K562 (cell line): ENCODE measurements at regions not wholly inside any gene's neighbourhood (a gene's known extent, or its start where the extent isn't known, plus 50 kb on each side); places are given as distances from the start of the nearest gene placed in this dataset.

Source experiments
- CCNT2 ChIP-seq: IDR thresholded peaks from 2 replicates; pipeline ENCODE4 v1.6.1; 2011; ENCODE audit warnings: borderline replicate concordance, low read depth, mild to moderate bottlenecking, moderate library complexity, mixed read lengths, low read length; ENCODE audit not compliant: insufficient read length; ENCODE audit errors: extremely low read depth
- CTCF ChIP-seq, 3 experiments: IDR thresholded peaks in 2 of 3; conservative IDR thresholded peaks in 1 of 3; 2 replicates each; pipeline ENCODE4 v1.5.1; 2011 to 2012; ENCODE audit warnings: low read length in 3 of 3, mild to moderate bottlenecking in 3 of 3, control low read depth in 2 of 3, improper control_type of control experiment in 1 of 3, inconsistent platforms in 1 of 3, low read depth in 1 of 3, mixed read lengths in 1 of 3, moderate library complexity in 1 of 3; ENCODE audit not compliant: insufficient read depth in 2 of 3
- FOXJ2 ChIP-seq: fragments of 200-800 bp; sonication (Bioruptor generic); IDR thresholded peaks from 2 replicates; pipeline ENCODE4 v1.6.1; 2016; ENCODE audit warnings: missing genetic modification characterization, missing compliant biosample characterization
- KLF1 ChIP-seq: fragments of 450-650 bp; IDR thresholded peaks from 2 replicates; pipeline ENCODE4 v1.6.1; 2016; ENCODE audit warnings: missing genetic modification characterization, missing compliant biosample characterization
- MCM3 ChIP-seq: fragments of 450-650 bp; IDR thresholded peaks from 2 replicates; pipeline ENCODE4 v1.6.1; 2016
- MEIS2 ChIP-seq: fragments of 450-650 bp; IDR thresholded peaks from 2 replicates; pipeline ENCODE4 v1.6.1; 2014; ENCODE audit warnings: mild to moderate bottlenecking; ENCODE audit not compliant: partially characterized antibody
- NR4A1 ChIP-seq, 2 experiments: fragments of 250-450 bp in 1 of 2; fragments of 450-650 bp in 1 of 2; sonication (Bioruptor Pico) in 1 of 2; IDR thresholded peaks; 2 replicates each; pipeline versions ENCODE4 v1.4.0 to v1.6.1; 2016 to 2020; ENCODE audit warnings: mild to moderate bottlenecking in 2 of 2, missing compliant biosample characterization in 1 of 2, missing genetic modification characterization in 1 of 2, moderate library complexity in 1 of 2
- PBX2 ChIP-seq, 2 experiments: IDR thresholded peaks in 1 of 2; conservative IDR thresholded peaks in 1 of 2; 2 replicates each; pipeline ENCODE4 v1.6.1; 2016; ENCODE audit warnings: low read depth in 2 of 2, mild to moderate bottlenecking in 1 of 2, missing compliant biosample characterization in 1 of 2, missing genetic modification characterization in 1 of 2, moderate library complexity in 1 of 2
- PML ChIP-seq: IDR thresholded peaks from 2 replicates; pipeline ENCODE4 v1.6.1; 2012; ENCODE audit warnings: low read length, inconsistent platforms
- RAD21 ChIP-seq, 2 experiments: fragments of 250-450 bp in 1 of 2; fragments of 450-650 bp in 1 of 2; sonication (Bioruptor Pico) in 1 of 2; formaldehyde crosslinking in 1 of 2; IDR thresholded peaks in 1 of 2; conservative IDR thresholded peaks in 1 of 2; 2 replicates each; pipeline versions ENCODE4 v1.4.0 to v1.8.0; 2020 to 2022; ENCODE audit warnings: mild to moderate bottlenecking in 2 of 2, moderate library complexity in 1 of 2
- RBM14 ChIP-seq: fragments of 200-400 bp; formaldehyde crosslinking; IDR thresholded peaks from 2 replicates; pipeline ENCODE4 v1.6.1; 2018; ENCODE audit warnings: low read depth, mild to moderate bottlenecking, low read length, moderate library complexity, borderline replicate concordance; ENCODE audit not compliant: insufficient read depth
- RFX1 ChIP-seq: fragments of 450-650 bp; IDR thresholded peaks from 2 replicates; pipeline ENCODE4 v1.6.1; 2016; ENCODE audit warnings: mild to moderate bottlenecking, moderate library complexity
- SMC3 ChIP-seq: conservative IDR thresholded peaks from 2 replicates; pipeline ENCODE4 v1.6.1; 2011; ENCODE audit warnings: low read depth, low read length, improper control_type of control experiment; ENCODE audit not compliant: insufficient read depth
- TBL1XR1 ChIP-seq, 2 experiments: IDR thresholded peaks; 2 replicates each; pipeline ENCODE4 v1.6.1; 2012; ENCODE audit warnings: improper control_type of control experiment in 2 of 2, low read length in 2 of 2, mild to moderate bottlenecking in 1 of 2
- TBP ChIP-seq: optimal IDR thresholded peaks from 2 replicates; pipeline ENCODE3; 2011; ENCODE audit warnings: low read depth, low read length, improper control_type of control experiment
- ZC3H8 ChIP-seq: fragments of 450-650 bp; IDR thresholded peaks from 2 replicates; pipeline ENCODE4 v1.6.1; 2017
- ZNF124 ChIP-seq: sonication (generic); formaldehyde crosslinking; IDR thresholded peaks from 2 replicates; pipeline ENCODE4 v1.8.1; 2022; ENCODE audit warnings: missing genetic modification reagents
- ZNF24 ChIP-seq: fragments of 450-650 bp; IDR thresholded peaks from 2 replicates; pipeline ENCODE4 v1.6.1; 2016
- TF ChIP-seq, protein P1 (sequence below): fragments of 450-650 bp; formaldehyde crosslinking; IDR thresholded peaks from 2 replicates; pipeline ENCODE4 v1.4.0; 2022; ENCODE audit warnings: missing genetic modification characterization
- TF ChIP-seq, protein P2 (sequence below): fragments of 450-650 bp; IDR thresholded peaks from 2 replicates; pipeline ENCODE4 v1.6.1; 2016; ENCODE audit warnings: borderline replicate concordance

DNA sequence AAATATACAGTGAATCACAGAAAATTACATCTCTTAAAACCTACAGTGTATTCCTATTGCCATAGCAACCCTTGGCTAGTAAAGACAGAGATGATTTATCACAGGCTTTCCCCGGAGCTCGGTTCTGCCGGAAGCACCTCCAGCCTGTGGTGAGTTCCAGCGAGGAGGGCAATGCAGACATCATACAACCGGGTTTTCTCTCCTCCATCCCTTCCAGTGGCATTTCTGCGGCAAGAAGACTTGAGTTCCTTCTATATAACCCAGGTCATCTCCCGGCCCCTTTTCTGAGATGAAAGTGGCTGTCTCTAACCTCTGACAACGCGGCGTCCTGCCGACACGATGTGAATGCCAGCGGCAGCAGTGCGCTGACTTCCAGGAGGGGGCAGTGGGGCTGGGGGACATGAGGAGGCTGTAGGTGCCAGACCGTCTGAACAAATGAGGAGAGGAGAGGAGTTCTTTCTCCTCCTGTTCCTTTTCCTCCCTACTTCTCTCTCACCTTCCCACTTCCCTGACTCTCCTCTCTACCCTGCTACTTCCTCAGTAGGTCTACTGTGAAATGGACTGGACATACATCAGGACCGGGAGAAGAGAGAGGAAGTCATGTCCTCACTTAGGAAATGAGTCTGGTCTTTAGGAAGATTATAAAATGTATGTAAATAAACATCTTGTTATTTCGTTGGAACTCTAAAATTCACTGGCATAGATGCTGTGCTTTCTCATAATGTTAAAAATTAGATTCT is 68.6 kb upstream of the MAX start (continued):
- TF ChIP-seq, protein P1, sequence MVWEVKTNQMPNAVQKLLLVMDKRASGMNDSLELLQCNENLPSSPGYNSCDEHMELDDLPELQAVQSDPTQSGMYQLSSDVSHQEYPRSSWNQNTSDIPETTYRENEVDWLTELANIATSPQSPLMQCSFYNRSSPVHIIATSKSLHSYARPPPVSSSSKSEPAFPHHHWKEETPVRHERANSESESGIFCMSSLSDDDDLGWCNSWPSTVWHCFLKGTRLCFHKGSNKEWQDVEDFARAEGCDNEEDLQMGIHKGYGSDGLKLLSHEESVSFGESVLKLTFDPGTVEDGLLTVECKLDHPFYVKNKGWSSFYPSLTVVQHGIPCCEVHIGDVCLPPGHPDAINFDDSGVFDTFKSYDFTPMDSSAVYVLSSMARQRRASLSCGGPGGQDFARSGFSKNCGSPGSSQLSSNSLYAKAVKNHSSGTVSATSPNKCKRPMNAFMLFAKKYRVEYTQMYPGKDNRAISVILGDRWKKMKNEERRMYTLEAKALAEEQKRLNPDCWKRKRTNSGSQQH (CRISPR knock-in tag), result no peak
- TF ChIP-seq ZNF124 (CRISPR knock-in tag), result no peak
- TF ChIP-seq CTCF (IDR thresholded peaks at IDR 0.05 in 2 of 3, conservative IDR thresholded peaks at IDR 0.05 in 1 of 3; ENCODE audit: insufficient read depth in 2 of 3, low read depth in 1 of 3, low read length in 3 of 3), result peak in 1 of 3 experiments; percentile 13; a peak in 1 of 6 replicates
- peak; percentile 82 for TF ChIP-seq MEIS2
- no peak for TF ChIP-seq ZNF24
- TF ChIP-seq RBM14, result no peak
- no peak for TF ChIP-seq NR4A1 (CRISPR knock-in tag; IDR thresholded peaks at IDR 0.05)
- TF ChIP-seq NR4A1 (tag; IDR thresholded peaks at IDR 0.05), result no peak
- TF ChIP-seq ZC3H8, result no peak
- no peak for TF ChIP-seq SMC3
- peak; percentile 82 for TF ChIP-seq RFX1
- no peak for TF ChIP-seq PML
- TF ChIP-seq MCM3, result no peak
- TF ChIP-seq, protein P2, sequence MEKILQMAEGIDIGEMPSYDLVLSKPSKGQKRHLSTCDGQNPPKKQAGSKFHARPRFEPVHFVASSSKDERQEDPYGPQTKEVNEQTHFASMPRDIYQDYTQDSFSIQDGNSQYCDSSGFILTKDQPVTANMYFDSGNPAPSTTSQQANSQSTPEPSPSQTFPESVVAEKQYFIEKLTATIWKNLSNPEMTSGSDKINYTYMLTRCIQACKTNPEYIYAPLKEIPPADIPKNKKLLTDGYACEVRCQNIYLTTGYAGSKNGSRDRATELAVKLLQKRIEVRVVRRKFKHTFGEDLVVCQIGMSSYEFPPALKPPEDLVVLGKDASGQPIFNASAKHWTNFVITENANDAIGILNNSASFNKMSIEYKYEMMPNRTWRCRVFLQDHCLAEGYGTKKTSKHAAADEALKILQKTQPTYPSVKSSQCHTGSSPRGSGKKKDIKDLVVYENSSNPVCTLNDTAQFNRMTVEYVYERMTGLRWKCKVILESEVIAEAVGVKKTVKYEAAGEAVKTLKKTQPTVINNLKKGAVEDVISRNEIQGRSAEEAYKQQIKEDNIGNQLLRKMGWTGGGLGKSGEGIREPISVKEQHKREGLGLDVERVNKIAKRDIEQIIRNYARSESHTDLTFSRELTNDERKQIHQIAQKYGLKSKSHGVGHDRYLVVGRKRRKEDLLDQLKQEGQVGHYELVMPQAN, result no peak
- no peak for TF ChIP-seq KLF1 (tag)
- no peak for TF ChIP-seq CCNT2
- peak; percentile 78 for TF ChIP-seq FOXJ2
- no peak for TF ChIP-seq TBL1XR1 (IDR thresholded peaks at IDR 0.05; ENCODE audit: low read length in 2 of 2)
- no peak for TF ChIP-seq PBX2 (CRISPR knock-in tag; IDR thresholded peaks at IDR 0.05; ENCODE audit: low read depth)
- peak; percentile 76 for TF ChIP-seq PBX2 (tag; conservative IDR thresholded peaks at IDR 0.05; ENCODE audit: low read depth)
- TF ChIP-seq TBP, result peak; percentile 12
- TF ChIP-seq RAD21 (CRISPR knock-in tag; conservative IDR thresholded peaks at IDR 0.05 in 1 of 2, IDR thresholded peaks at IDR 0.05 in 1 of 2), result peak in 1 of 2 experiments; percentile 21; a peak in 2 of 4 replicates
